Putamen (tissue), 1 donor: ENCODE measurements at regions not wholly inside any gene's neighbourhood (a gene's known extent, or its start where the extent isn't known, plus 50 kb on each side); places are given as distances from the start of the nearest gene placed in this dataset.
"Not testable (repeated sequence)": the region's sequence is repeated elsewhere in the genome, so short reads cannot be mapped to it uniquely, and the experiment has no call there.

ENCODE experiments used
- DNase-seq: peaks from one replicate; pipeline ENCODE4 v3.0.0-alpha.2; 2016; ENCODE audit warnings: low spot score

DNA sequence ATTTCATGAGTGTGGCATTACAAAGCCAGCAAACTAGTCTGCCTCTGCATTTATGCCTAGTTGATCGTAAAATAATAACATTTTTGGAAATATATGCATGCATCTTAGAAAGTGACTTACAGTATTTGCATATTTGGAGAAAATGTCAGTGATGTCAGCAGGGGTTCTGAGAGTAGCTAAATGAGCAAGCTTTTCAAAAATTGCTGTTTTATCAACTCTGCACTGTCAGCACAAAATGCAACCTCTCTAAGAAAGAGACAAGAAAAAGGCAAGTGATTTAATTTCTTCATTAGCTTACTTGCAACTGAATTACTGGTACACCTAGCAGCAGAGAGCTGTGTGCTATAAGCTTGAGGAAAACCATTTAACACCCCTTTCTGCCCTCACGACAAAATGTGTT lies 632.5 kb upstream of the MMS22L start:
- no peak for DNase-seq

- DNase-seq = no peak
Observed at GRCh38 chr6:97917369-97917768, 634.4 kb upstream of the MMS22L start.

DNA sequence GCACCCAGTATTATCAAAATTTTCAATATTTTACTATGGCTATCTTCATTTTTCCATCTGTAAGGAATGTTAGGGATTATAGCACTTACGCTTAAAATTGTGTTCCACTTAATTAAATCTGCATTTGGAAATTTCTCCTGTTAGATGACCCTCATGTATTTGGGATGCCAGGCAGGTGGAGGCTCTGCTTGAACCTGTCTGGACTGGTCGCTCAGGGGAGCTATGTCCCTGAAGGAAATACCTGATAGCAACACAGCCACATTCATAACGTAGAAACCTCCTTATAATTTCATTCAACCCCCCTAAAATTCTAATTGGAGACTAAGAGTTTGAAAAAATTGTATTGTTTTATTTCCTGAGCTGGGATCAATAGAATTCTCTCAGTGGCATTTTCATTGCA lies 636.0 kb upstream of the MMS22L start:
- DNase-seq = no peak

DNA sequence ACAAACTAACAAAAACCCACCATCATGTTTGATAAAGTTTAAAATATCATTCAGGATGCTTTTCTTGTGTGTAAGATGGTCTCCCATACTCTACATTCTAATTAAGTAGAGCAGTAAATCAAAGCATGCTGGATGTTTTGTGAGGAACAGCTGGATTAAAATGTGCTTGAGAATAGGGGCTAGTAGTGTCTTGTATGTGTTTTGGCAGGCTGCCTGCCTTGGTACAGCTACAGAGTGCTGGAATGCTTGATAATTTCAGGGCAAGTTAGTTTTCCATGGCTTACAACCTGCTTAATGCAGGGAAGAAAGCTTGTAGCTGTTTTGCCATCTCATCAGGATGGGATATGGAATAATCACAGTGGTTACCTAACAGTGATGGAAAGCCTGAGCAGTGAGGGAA lies 636.6 kb upstream of the MMS22L start:
- no peak for DNase-seq

DNA sequence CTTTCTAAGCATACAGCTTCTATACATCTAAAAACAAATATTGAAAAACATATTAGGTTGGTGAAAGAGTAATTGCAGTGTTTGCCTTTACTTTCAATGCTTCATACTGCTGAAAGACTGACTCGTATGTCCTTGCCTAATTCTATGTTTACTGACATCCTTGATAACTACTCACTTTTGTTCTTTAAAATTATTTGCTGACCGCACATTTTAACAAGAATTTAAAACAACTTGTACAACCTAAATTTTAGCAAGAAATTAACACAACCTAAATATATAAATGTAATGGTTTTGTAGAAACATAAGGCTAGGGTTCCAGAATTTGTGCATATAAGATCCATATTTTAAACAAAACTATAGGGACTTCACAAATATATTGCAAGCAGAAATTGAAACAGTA lies 640.2 kb upstream of the MMS22L start:
- no peak for DNase-seq

DNA sequence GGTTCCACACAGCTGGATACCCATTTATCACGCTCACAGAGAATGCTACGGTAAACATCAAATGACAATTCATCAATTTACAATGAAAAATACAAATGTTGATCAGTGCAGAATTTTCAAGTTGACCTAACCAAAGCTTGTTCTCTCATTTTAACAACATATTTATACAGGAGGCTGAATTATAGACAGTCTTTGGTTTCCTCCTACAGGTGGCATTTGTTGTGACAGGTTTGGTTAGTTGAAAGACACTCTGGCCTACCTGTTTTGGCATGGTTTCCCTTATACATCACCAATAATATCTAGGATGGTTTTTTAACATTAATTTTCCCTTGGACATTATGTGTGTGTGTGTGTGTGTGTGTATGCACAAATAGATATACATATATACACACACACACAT lies 642.5 kb upstream of the MMS22L start:
- DNase-seq = no peak

DNA sequence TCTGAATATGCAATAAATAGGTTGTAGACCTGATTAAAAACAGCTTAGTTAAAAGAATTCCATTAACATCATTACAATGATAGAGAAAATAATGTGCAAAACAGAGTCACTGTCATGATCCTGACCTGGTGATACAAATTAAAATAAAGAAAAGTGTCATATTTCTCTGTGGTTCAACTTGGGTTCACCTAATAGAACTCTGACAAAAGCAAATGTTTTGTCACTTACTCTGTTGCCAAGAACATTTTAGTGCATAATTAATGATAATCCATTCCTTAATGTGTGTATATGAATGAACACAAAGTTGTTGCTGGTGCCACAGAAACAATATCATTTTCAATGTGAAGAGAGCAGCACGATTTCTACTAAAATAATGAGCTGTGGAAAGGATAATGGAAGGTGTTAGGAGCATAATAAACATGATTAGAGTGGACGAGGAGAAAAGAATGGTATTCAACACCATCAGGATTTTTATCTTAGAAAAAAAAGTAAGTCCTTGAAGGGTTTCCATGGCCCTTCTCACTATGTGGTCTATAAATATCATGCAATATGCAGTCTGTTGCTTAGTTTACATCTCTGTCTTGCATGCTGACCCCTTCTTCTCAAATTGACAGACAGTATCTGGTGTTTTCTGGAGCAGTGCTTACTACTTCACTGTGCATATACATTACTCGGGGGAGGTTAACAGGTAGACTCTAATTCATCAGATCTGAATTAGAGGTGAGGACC lies 656.6 kb upstream of the MMS22L start:
- no peak for DNase-seq

- DNase-seq = no peak
Observed at GRCh38 chr6:97947841-97948240, 664.8 kb upstream of the MMS22L start.

DNA sequence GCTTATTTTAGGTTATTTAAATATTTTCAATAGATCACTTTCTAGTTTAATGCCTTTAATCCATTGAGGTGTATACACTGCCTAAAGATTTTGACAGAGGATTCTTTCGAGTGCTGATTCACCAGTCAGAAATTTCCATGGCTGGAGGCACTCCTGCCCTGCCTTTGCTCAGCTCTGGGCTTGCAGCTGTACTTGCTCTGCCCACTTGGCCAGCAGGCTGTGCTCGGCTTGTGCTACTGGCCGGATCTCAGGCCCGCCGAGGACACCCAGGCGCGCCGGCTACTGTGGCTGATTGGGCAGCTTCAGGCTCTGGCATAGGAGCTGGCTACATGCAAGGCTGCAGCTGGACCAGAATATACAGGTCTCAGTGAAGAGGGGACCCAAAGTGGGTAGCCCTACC lies 675.1 kb upstream of the MMS22L start:
- DNase-seq = no peak

- DNase-seq = no peak
Observed at GRCh38 chr6:97963193-97963592, 680.2 kb upstream of the MMS22L start.

GRCh38 chr6:97969065-97969464 lies 686.0 kb upstream of the MMS22L start:
- DNase-seq = no peak

DNA sequence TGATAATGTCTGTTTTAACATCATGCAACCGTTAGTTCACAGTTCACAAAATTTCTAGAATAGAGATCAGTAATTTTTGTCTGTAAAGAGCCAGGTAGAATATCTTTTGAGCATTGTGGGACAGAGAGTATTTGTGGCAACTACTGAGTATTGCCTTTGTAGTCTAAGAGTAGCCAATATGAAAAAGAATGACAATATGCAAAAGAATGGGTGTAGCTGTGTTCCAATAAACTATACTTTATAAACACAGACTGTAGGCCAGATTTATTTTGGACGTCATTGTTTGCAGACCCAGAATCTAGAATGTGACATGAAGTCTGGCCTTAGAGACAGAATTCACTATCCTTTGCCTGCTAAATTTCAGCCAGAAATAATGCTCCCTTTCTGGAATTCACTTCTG lies 694.1 kb upstream of the MMS22L start:
- no peak for DNase-seq

- no peak for DNase-seq
Observed at GRCh38 chr6:97978855-97979271, 695.8 kb upstream of the MMS22L start.

DNA sequence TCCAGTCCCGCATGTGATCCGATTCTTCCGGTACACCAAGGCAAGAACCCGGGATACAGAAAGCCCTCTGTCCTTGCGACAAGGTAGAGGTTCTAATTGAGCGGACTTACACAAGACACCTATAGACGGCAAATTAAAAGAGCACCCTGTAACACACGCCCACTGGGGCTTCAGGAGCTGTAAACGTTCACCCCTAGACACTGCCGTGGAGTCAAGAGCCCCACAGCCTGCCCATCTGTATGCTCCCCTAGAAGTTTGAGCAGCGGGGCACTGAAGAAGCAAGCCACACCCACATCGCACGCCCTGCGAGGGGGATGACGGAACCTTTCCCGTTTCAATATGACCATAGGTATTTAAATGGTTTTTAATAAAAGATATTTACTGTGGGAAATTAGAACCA lies 696.3 kb upstream of the MMS22L start:
- not testable (repeated sequence) for DNase-seq

DNA sequence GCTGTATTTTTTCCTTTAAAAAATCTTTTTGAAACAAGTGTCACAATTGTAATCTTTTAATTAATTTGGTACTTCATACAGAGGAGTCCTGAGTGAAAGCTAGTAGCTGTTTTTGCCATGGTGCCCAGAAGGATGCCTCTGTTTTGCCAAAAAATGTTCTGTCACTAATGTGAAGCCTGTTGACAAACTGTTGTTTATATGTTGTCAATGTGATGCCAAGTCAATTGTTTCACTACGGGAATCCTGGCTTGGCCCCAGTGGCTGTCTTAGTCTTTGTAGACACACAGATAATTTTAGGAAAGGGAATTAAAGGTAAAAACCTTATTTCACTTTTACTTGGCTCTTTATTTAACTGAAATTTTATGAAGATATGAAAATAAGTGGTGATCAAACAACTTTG lies 706.4 kb upstream of the MMS22L start:
- no peak for DNase-seq

DNA sequence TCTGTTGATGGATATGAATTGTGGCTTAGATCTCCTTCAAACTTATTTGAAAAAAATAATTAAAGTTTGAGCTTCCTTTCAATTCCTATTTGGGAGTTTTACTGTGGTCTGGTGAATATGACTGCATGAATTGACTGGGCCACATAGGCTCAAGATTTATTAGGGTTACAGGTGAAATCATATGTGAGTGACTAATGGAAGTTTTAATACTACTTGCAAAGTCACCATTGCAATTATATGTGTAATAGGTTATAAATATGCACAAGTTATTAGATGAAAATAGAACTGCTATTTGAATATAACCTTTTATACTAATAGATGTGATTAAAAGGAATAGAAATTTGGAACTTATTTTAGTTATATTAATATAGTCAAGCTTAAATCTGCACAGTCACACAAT lies 712.1 kb upstream of the MMS22L start:
- DNase-seq = no peak

- no peak for DNase-seq
Observed at GRCh38 chr6:98002678-98003077, 719.7 kb upstream of the MMS22L start.

- no peak for DNase-seq
Observed at GRCh38 chr6:98014442-98015201, 731.6 kb upstream of the MMS22L start.

DNA sequence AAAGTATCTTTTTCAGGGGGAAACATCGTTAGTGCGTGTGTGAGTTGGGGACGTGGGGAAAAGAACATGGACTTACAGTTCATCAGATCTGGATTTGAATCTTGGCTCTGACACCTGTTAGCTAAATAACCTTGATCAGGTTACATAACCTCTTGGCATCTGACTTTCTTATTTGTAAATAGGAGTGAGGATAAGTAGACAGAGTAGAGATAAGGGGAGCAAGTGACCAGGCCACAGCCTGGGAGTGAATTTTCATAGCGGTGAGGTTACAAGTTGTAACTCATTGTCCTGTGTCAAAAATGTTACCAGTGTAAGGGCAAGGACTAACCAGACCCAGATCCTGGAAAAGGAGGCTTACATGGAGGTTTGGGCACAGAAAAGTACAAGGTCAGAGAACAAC lies 733.5 kb upstream of the MMS22L start:
- no peak for DNase-seq

DNA sequence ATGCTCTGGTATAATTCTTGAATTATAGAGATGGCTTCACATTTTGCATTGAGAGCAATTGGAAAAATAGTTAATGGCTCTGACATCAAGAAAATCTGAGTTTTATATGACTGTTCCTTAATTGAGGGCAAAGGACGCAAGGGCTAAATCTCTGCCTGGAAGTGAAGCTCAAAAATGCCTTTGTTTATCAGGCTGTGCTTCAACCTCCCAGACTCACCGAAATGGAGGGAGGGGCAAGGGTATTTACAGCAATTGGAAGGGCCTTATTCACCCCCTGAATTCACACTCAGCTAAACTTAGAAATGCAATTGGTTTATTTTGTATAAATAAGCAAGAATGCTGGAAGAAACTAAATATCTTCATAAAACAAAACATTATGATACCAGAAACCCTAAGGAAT lies 737.2 kb upstream of the MMS22L start:
- DNase-seq = no peak

- no peak for DNase-seq
Observed at GRCh38 chr6:98024359-98024758, 741.3 kb upstream of the MMS22L start.

GRCh38 chr6:98027898-98028297 lies 744.9 kb upstream of the MMS22L start:
- DNase-seq = no peak

DNA sequence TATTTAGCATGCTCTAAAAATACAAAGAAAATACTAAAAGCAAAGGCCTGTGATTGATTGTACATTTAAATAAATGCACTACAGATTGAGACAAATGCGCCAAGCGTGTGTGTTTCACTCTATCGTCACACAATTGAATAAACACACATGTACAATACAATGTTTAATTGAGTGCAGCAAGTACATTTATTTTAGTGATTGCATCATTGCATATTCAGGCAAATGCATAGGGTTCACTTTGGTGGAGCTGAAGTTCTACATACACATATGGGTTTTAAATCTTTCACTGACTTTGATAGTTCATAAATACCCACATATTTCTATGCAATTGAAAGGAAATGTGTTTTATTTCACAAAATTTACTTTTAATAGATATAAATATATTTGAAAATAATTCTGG lies 750.6 kb upstream of the MMS22L start:
- no peak for DNase-seq
